MM.1S (cell line): ENCODE measurements at regions not wholly inside any gene's neighbourhood (a gene's known extent, or its start where the extent isn't known, plus 50 kb on each side); places are given as distances from the start of the nearest gene placed in this dataset.

Experiments used
- DNase-seq: peaks from one replicate; pipeline ENCODE4 v3.0.0-alpha.2; 2015
- H2AFZ ChIP-seq: fragments of 300-600 bp; sonication (generic); 2 replicates; pipeline ENCODE4 v1.6.0; 2016; ENCODE audit warnings: antibody characterized with exemption, low read length
- H3F3A ChIP-seq: fragments of 300-600 bp; sonication (generic); 2 replicates; pipeline ENCODE4 v1.6.1; 2016; ENCODE audit warnings: mild to moderate bottlenecking, antibody characterized with exemption, low read length, moderate library complexity, mixed read lengths; ENCODE audit not compliant: insufficient read depth
- H3K27ac ChIP-seq: fragments of 300-600 bp; sonication (generic); 2 replicates; pipeline ENCODE4 v1.5.1; 2016; ENCODE audit warnings: mild to moderate bottlenecking, low read length
- H3K27me3 ChIP-seq: fragments of 300-600 bp; sonication (generic); replicated peaks from 2 replicates; pipeline ENCODE4 v1.6.0; 2016; ENCODE audit warnings: low read length; ENCODE audit not compliant: insufficient read depth
- H3K36me3 ChIP-seq: fragments of 300-600 bp; sonication (generic); replicated peaks from 2 replicates; pipeline ENCODE4 v1.6.1; 2016; ENCODE audit warnings: mild to moderate bottlenecking, low read length, mixed read lengths; ENCODE audit not compliant: insufficient read depth
- H3K4me1 ChIP-seq: fragments of 300-600 bp; sonication (generic); 2 replicates; pipeline ENCODE4 v1.6.1; 2016; ENCODE audit warnings: low read length, mixed read lengths
- H3K4me2 ChIP-seq: fragments of 300-600 bp; sonication (generic); 2 replicates; pipeline ENCODE4 v1.6.0; 2016; ENCODE audit warnings: low read depth, low read length
- H3K4me3 ChIP-seq: fragments of 300-600 bp; sonication (generic); 2 replicates; pipeline ENCODE4 v1.5.1; 2016; ENCODE audit warnings: low read length, mixed read lengths
- H3K79me2 ChIP-seq: fragments of 300-600 bp; sonication (generic); 2 replicates; pipeline ENCODE4 v1.6.1; 2016; ENCODE audit warnings: mixed run types, low read length, mixed read lengths
- H3K9ac ChIP-seq: fragments of 300-600 bp; sonication (generic); 2 replicates; pipeline ENCODE4 v1.6.1; 2016; ENCODE audit warnings: low read length, mixed read lengths
- H3K9me2 ChIP-seq: fragments of 300-600 bp; sonication (generic); replicated peaks from 2 replicates; pipeline ENCODE4 v1.6.1; 2016; ENCODE audit warnings: mild to moderate bottlenecking, low read length, mixed read lengths; ENCODE audit not compliant: insufficient read depth
- H3K9me3 ChIP-seq: fragments of 300-600 bp; sonication (generic); replicated peaks from 2 replicates; pipeline ENCODE4 v1.6.1; 2016; ENCODE audit warnings: mild to moderate bottlenecking, low read length, mixed read lengths; ENCODE audit not compliant: insufficient read depth
- H4K20me1 ChIP-seq: fragments of 300-600 bp; sonication (generic); 2 replicates; pipeline ENCODE4 v1.6.1; 2016; ENCODE audit warnings: mild to moderate bottlenecking, low read length, moderate library complexity, mixed read lengths; ENCODE audit not compliant: insufficient read depth
- EZH2 ChIP-seq: fragments of 300-600 bp; sonication (generic); optimal IDR thresholded peaks from 2 replicates; pipeline ENCODE3; 2017; ENCODE audit warnings: low read depth, mild to moderate bottlenecking, antibody characterized with exemption, low read length, mixed read lengths
- EZH2phosphoT487 ChIP-seq: fragments of 300-600 bp; sonication (generic); IDR thresholded peaks from 2 replicates; pipeline ENCODE4 v1.6.1; 2018; ENCODE audit warnings: antibody characterized with exemption, low read length
- TF ChIP-seq, protein P1 (sequence below): fragments of 300-600 bp; sonication (generic); IDR thresholded peaks from 2 replicates; pipeline ENCODE4 v1.5.1; 2016; ENCODE audit warnings: antibody characterized with exemption, low read length, mixed read lengths

DNA sequence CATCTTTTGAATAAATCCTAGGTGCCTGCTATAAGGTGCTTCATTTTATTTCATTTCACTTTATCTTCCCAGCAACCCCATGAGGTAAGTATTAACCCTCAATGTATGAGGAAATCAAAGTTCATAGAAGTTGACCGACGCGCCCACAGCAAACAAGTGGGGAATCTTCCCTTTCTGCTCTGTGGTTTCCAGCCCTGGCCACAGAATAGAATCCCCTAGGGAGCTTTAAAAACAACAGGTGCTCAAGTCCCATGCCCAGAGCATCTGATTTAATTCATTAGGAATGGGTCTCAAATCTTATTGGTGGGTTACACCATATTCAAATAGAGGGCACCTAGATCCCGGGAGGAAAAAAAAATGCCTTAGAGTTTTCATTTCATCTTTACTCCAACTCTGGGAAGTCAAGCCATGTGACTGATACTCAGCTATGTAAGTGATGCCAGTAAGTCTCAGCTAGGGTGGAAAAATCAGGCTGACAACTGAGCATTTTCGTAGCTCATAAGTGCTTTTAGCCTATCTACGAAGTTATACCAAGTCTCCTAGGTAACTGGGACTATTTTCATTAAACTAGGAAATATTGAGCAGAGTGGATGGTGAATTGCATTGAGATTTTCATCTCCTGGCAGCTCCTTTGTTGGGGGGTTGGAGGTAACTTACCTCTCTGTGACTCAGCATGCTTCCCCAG lies 353.4 kb upstream of the SLC30A5 start:
- Histone ChIP-seq H3K27ac (no peak overlapping the region), H3K27me3 (no peaks in the 10 kb centered on the region), H3K9ac (no peak overlapping the region), H3K4me1 (no peaks in the 10 kb centered on the region), H3K9me3 (no peaks in the 10 kb centered on the region), H3K36me3 (no peaks in the 10 kb centered on the region), H3K4me3 (no peak overlapping the region), H3K79me2 (no peaks in the 10 kb centered on the region), H2AFZ (no peak overlapping the region), H4K20me1 (no peaks in the 10 kb centered on the region), H3K4me2 (no peak overlapping the region), H3F3A (no peaks in the 10 kb centered on the region), H3K9me2 (no peaks in the 10 kb centered on the region)
- DNase-seq = no peak
- TF ChIP-seq, protein P1, sequence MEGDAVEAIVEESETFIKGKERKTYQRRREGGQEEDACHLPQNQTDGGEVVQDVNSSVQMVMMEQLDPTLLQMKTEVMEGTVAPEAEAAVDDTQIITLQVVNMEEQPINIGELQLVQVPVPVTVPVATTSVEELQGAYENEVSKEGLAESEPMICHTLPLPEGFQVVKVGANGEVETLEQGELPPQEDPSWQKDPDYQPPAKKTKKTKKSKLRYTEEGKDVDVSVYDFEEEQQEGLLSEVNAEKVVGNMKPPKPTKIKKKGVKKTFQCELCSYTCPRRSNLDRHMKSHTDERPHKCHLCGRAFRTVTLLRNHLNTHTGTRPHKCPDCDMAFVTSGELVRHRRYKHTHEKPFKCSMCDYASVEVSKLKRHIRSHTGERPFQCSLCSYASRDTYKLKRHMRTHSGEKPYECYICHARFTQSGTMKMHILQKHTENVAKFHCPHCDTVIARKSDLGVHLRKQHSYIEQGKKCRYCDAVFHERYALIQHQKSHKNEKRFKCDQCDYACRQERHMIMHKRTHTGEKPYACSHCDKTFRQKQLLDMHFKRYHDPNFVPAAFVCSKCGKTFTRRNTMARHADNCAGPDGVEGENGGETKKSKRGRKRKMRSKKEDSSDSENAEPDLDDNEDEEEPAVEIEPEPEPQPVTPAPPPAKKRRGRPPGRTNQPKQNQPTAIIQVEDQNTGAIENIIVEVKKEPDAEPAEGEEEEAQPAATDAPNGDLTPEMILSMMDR = no peak
- no peak for TF ChIP-seq EZH2
- TF ChIP-seq EZH2phosphoT487 = no peak

DNA sequence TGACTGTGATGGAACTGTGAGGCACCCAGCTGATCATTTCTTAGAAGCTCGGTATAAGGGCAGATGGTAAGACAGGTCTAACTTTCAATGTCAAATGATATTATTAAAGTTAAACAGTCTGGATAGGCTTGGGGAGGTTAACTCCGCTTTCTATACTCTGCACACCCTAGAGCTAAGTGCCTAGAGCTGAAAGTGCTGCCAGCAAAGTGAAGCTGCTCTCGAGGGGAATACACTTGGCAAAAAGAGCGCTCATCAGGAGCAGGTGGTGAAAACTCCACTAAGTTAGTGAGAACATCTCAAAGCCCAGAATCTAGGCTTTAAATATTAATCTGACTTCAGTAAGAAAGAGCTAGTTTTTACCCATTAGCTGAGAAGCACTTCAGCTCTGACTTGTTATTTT lies 349.6 kb upstream of the SLC30A5 start:
- H3K9me3 ChIP-seq = no peaks in the 10 kb centered on the region
- H3K79me2 ChIP-seq = no peaks in the 10 kb centered on the region
- no peaks in the 10 kb centered on the region for H3F3A ChIP-seq
- no peaks in the 10 kb centered on the region for H3K9me2 ChIP-seq
- no peak overlapping the region for H3K4me2 ChIP-seq
- H3K27me3 ChIP-seq = no peaks in the 10 kb centered on the region
- no peak overlapping the region for H3K4me3 ChIP-seq
- no peak overlapping the region for H2AFZ ChIP-seq
- H3K9ac ChIP-seq = no peak overlapping the region
- no peaks in the 10 kb centered on the region for H3K36me3 ChIP-seq
- DNase-seq = no peak
- H3K27ac ChIP-seq = no peak overlapping the region
- no peaks in the 10 kb centered on the region for H3K4me1 ChIP-seq
- no peaks in the 10 kb centered on the region for H4K20me1 ChIP-seq
- TF ChIP-seq, protein P1 = no peak
- TF ChIP-seq EZH2 (no peak), EZH2phosphoT487 (no peak)

DNA sequence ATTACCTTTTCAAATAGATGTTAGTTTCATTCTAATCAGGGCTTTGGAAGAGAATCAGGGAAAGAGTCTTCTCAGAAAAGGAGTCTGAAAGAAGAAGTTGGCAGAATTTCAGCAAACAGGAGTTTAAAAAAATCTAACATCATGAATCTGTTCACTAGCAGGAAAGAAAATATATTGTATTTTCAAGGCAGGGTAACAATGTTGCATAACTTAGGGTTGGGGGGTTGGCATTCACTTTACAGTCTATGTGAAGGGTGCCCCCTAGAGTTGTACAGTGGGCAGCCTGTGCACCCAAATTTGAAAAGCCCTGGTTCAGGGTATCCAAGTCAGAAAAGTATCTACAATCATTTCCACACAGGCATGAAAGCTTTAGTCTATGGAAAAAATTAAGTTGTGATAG lies 348.4 kb upstream of the SLC30A5 start:
- H2AFZ ChIP-seq = no peak overlapping the region
- no peak overlapping the region for H3K4me2 ChIP-seq

More for the DNA sequence above, 348.4 kb upstream of the SLC30A5 start:
- Histone ChIP-seq H3K79me2 (no peaks in the 10 kb centered on the region), H3K9ac (no peak overlapping the region), H3K36me3 (no peaks in the 10 kb centered on the region), H3F3A (no peaks in the 10 kb centered on the region), H3K4me1 (no peaks in the 10 kb centered on the region), H3K9me2 (no peaks in the 10 kb centered on the region), H3K27ac (no peak overlapping the region), H3K9me3 (no peaks in the 10 kb centered on the region), H3K27me3 (no peaks in the 10 kb centered on the region), H3K4me3 (no peak overlapping the region), H4K20me1 (no peaks in the 10 kb centered on the region)
- no peak for DNase-seq
- no peak for TF ChIP-seq EZH2
- TF ChIP-seq, protein P1 = 0 out of 2 replicates have a peak, but pooled peaks have one; percentile 10
